ENCODE measurements at regions not wholly inside any gene's neighbourhood (a gene's known extent, or its start where the extent isn't known, plus 50 kb on each side); places are given as distances from the start of the nearest gene placed in this dataset.

GRCh38 chr13:90105849-90106496 lies 1241.5 kb upstream of the MIR17HG start:
- TF ChIP-seq CTCF (IDR thresholded peaks at IDR 0.05; ENCODE audit: insufficient read depth, low read length) (no peak), POLR2AphosphoS5 (IDR thresholded peaks at IDR 0.05; ENCODE audit: low read depth) (no peak), GABPA (IDR thresholded peaks at IDR 0.05; ENCODE audit: low read depth) (no peak), SPI1 (IDR thresholded peaks at IDR 0.05; ENCODE audit: borderline replicate concordance, low read depth) (no peak)
- TF ChIP-seq, protein P1, sequence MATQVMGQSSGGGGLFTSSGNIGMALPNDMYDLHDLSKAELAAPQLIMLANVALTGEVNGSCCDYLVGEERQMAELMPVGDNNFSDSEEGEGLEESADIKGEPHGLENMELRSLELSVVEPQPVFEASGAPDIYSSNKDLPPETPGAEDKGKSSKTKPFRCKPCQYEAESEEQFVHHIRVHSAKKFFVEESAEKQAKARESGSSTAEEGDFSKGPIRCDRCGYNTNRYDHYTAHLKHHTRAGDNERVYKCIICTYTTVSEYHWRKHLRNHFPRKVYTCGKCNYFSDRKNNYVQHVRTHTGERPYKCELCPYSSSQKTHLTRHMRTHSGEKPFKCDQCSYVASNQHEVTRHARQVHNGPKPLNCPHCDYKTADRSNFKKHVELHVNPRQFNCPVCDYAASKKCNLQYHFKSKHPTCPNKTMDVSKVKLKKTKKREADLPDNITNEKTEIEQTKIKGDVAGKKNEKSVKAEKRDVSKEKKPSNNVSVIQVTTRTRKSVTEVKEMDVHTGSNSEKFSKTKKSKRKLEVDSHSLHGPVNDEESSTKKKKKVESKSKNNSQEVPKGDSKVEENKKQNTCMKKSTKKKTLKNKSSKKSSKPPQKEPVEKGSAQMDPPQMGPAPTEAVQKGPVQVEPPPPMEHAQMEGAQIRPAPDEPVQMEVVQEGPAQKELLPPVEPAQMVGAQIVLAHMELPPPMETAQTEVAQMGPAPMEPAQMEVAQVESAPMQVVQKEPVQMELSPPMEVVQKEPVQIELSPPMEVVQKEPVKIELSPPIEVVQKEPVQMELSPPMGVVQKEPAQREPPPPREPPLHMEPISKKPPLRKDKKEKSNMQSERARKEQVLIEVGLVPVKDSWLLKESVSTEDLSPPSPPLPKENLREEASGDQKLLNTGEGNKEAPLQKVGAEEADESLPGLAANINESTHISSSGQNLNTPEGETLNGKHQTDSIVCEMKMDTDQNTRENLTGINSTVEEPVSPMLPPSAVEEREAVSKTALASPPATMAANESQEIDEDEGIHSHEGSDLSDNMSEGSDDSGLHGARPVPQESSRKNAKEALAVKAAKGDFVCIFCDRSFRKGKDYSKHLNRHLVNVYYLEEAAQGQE (IDR thresholded peaks at IDR 0.05; ENCODE audit: insufficient replicate concordance, low read depth), result no peak
